HepG2 (cell line): ENCODE measurements at regions not wholly inside any gene's neighbourhood (a gene's known extent, or its start where the extent isn't known, plus 50 kb on each side); places are given as distances from the start of the nearest gene placed in this dataset.

Source experiments
- ATAC-seq: fragments of 200-7000 bp; cut with Tn5 transposase; 3 replicates; pipeline ENCODE4 v1.9.1; 2020; ENCODE audit warnings: mild to moderate bottlenecking, moderate library complexity
- BruUV-seq: library from RNA; stranded (reverse); fragments of 400-500 nt; replicated peaks from 2 replicates; lab custom pipeline; 2021; lab: Mats Ljungman, UMichigan
- CTCF ChIA-PET: fragments of 300-600 bp; formaldehyde crosslinking; extraction: SDS; loops from one replicate; lab custom pipeline; 2021; ENCODE audit warnings: low total read pairs, inconsistent platforms, low intra/inter-chr PET ratio; lab: Yijun Ruan, JAX
- POLR2A ChIA-PET: fragments of 350-600 bp; sonication (Branson Sonifier 250); formaldehyde crosslinking; loops from one replicate; lab custom pipeline; 2020; ENCODE audit warnings: antibody characterized with exemption, inconsistent platforms; lab: Yijun Ruan, JAX
- DNase-seq: peaks from one replicate; pipeline ENCODE4 v3.0.0-alpha.2; 2015; ENCODE audit warnings: low spot score
- FAIRE-seq: peaks from 3 replicates; lab custom pipeline; 2011; peaks lifted over from hg19 to GRCh38; lab: Jason Lieb, UNC
- H2AFZ ChIP-seq: one replicate; pipeline ENCODE4 v1.6.1; 2011; ENCODE audit warnings: low read length, inconsistent platforms
- H3K27ac ChIP-seq: fragments of 300-600 bp; 3 replicates; pipeline ENCODE4 v1.8.0; 2011; ENCODE audit warnings: mixed run types, mild to moderate bottlenecking, mixed read lengths, low read length, inconsistent platforms; ENCODE audit not compliant: insufficient read depth; ENCODE audit errors: extremely low read length
- H3K27me3 ChIP-seq, 2 experiments: fragments of 200-600 bp in 1 of 2; 2 replicates in 1 of 2; 3 replicates in 1 of 2; pipeline versions ENCODE4 v1.6.0 to v1.8.0; 2011; ENCODE audit warnings: low read length in 2 of 2, mild to moderate bottlenecking in 2 of 2, moderate library complexity in 2 of 2, inconsistent platforms in 1 of 2; ENCODE audit not compliant: insufficient read depth in 2 of 2, control insufficient read depth in 1 of 2
- H3K36me3 ChIP-seq, 2 experiments: fragments of 200-600 bp in 1 of 2; replicated peaks in 1 of 2; 2 replicates in 1 of 2; 3 replicates in 1 of 2; pipeline versions ENCODE4 v1.5.1 to v1.8.0; 2011; ENCODE audit warnings: low read length in 2 of 2, inconsistent platforms in 1 of 2; ENCODE audit not compliant: insufficient read depth in 2 of 2, control insufficient read depth in 1 of 2
- H3K4me1 ChIP-seq: 2 replicates; pipeline ENCODE4 v1.5.1; 2012; ENCODE audit warnings: low read length, inconsistent platforms; ENCODE audit not compliant: insufficient read depth
- H3K4me2 ChIP-seq: 2 replicates; pipeline ENCODE4 v1.6.0; 2011; ENCODE audit warnings: low read depth, low read length, inconsistent platforms
- H3K4me3 ChIP-seq, 3 experiments: fragments of 200-600 bp in 1 of 3; sonication (generic), shearing (Covaris generic) in 1 of 3; replicated peaks in 1 of 3; 2 replicates each; pipeline ENCODE4 v1.5.1; 2011 to 2016; ENCODE audit warnings: low read length in 3 of 3, inconsistent platforms in 2 of 3, low read depth in 2 of 3, mild to moderate bottlenecking in 2 of 3, control low read depth in 1 of 3, mixed read lengths in 1 of 3; ENCODE audit not compliant: insufficient read depth in 1 of 3
- H3K79me2 ChIP-seq: one replicate; pipeline ENCODE4 v1.6.1; 2011; ENCODE audit warnings: low read length, inconsistent platforms; ENCODE audit not compliant: insufficient read depth
- H3K9ac ChIP-seq: 2 replicates; pipeline ENCODE4 v1.6.0; 2011; ENCODE audit warnings: mild to moderate bottlenecking, low read depth, low read length, inconsistent platforms; ENCODE audit not compliant: insufficient read depth
- H3K9me3 ChIP-seq: 2 replicates; pipeline ENCODE4 v1.5.1; 2012; ENCODE audit warnings: mild to moderate bottlenecking, low read length
- H4K20me1 ChIP-seq: 2 replicates; pipeline ENCODE4 v1.6.0; 2011; ENCODE audit warnings: inconsistent platforms, mild to moderate bottlenecking, low read length, moderate library complexity; ENCODE audit not compliant: insufficient read depth
- CC2D1A ChIP-seq: sonication (generic); formaldehyde crosslinking; IDR thresholded peaks from 2 replicates; pipeline ENCODE4 v1.8.1; 2023; ENCODE audit warnings: mild to moderate bottlenecking, missing genetic modification reagents
- HHEX ChIP-seq: IDR thresholded peaks from 2 replicates; pipeline ENCODE4 v1.6.1; 2016; ENCODE audit warnings: control low read depth
- ISX ChIP-seq: sonication (generic); formaldehyde crosslinking; conservative IDR thresholded peaks from 2 replicates; pipeline ENCODE4 v1.5.0; 2020; ENCODE audit warnings: missing genetic modification reagents
- PATZ1 ChIP-seq: sonication (generic); formaldehyde crosslinking; IDR thresholded peaks from 2 replicates; pipeline ENCODE4 v1.4.0; 2020; ENCODE audit warnings: missing genetic modification reagents
- POGK ChIP-seq: sonication (generic); formaldehyde crosslinking; conservative IDR thresholded peaks from 2 replicates; pipeline ENCODE4 v1.8.0; 2022; ENCODE audit warnings: mild to moderate bottlenecking, moderate library complexity, missing genetic modification reagents
- PRMT3 ChIP-seq: sonication (generic); formaldehyde crosslinking; IDR thresholded peaks from 2 replicates; pipeline ENCODE4 v1.8.1; 2022; ENCODE audit warnings: low read depth, mild to moderate bottlenecking, moderate library complexity, missing genetic modification reagents, borderline replicate concordance
- SRSF4 ChIP-seq: fragments of 200-400 bp; formaldehyde crosslinking; IDR thresholded peaks from one replicate; pipeline ENCODE4 v1.6.1; 2018; ENCODE audit warnings: mild to moderate bottlenecking, low read depth, low read length, moderate library complexity; ENCODE audit not compliant: poor library complexity, severe bottlenecking
- TOPORS ChIP-seq: sonication (generic); formaldehyde crosslinking; IDR thresholded peaks from 2 replicates; pipeline ENCODE4 v1.8.0; 2023; ENCODE audit warnings: mild to moderate bottlenecking, missing genetic modification reagents
- YEATS4 ChIP-seq: sonication (generic); formaldehyde crosslinking; IDR thresholded peaks from 2 replicates; pipeline ENCODE4 v1.4.0; 2020; ENCODE audit warnings: missing genetic modification reagents, borderline replicate concordance
- ZNF468 ChIP-seq: sonication (generic); formaldehyde crosslinking; IDR thresholded peaks from 2 replicates; pipeline ENCODE4 v1.8.0; 2022; ENCODE audit warnings: mild to moderate bottlenecking, moderate library complexity, missing genetic modification reagents
- ZNF510 ChIP-seq: sonication (generic); formaldehyde crosslinking; IDR thresholded peaks from 2 replicates; pipeline ENCODE4 v1.4.0; 2020; ENCODE audit warnings: low read depth, mild to moderate bottlenecking, missing genetic modification reagents
- ZNF646 ChIP-seq: sonication (generic); formaldehyde crosslinking; IDR thresholded peaks from 2 replicates; pipeline ENCODE4 v1.9.0; 2021; ENCODE audit warnings: mild to moderate bottlenecking, missing genetic modification reagents
- ZNF781 ChIP-seq: sonication (generic); formaldehyde crosslinking; IDR thresholded peaks from 2 replicates; pipeline ENCODE4 v1.5.1; 2020; ENCODE audit warnings: borderline replicate concordance, mild to moderate bottlenecking, missing genetic modification reagents; ENCODE audit errors: not compliant biosample characterization
- WGBS: methylation state at CpG from one replicate; pipeline ENCODE4 v1.1.6; 2017; ENCODE audit warnings: low lambda C conversion rate; 5-methylcytosine and 5-hydroxymethylcytosine counted together
- in situ Hi-C: cut with HindIII; loops from 2 replicates; pipeline ENCODE4 v1.10.0; 2017; ENCODE audit warnings: low pct_unique_long_range_greater_than_20kb; ENCODE audit not compliant: extremely low pct_ligation_motif_present
- intact Hi-C: fragments of 100-400 bp; cut with micrococcal nuclease; formaldehyde crosslinking; loops from one replicate; pipeline ENCODE4 v1.10.0; 2022; ENCODE audit not compliant: unreplicated experiment
- TF ChIP-seq, protein P1 (sequence below), 2 experiments: fragments of 450-650 bp in 1 of 2; sonication (generic) in 1 of 2; formaldehyde crosslinking; IDR thresholded peaks; 2 replicates each; pipeline versions ENCODE4 v1.5.0 to v1.8.0; 2020 to 2022; ENCODE audit warnings: mild to moderate bottlenecking in 1 of 2, missing genetic modification reagents in 1 of 2

DNA sequence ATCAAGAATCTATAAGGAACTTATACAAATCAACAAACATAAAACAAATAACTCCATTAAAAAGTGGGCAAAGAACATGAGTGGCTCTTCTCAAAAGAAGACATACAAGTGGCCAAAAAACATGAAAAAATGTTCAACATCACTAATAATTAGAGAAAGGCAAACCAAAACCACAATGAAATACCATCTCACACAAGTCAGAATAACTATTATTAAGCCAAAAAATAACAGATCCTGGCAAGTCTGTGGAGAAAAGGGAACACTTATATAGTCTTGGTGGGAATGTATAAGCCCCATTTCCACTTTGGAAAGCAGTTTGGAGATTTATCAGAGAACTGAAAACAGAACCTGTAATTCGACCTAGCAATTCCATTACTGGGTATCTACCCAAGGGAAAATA lies 921.0 kb downstream of the KCNA4 start:
- Histone ChIP-seq H4K20me1 (no peaks in the 10 kb centered on the region), H3K4me1 (no peaks in the 10 kb centered on the region), H3K9me3 (peaks cover 15% of the 10 kb centered on the region; the same call in 1 of the 2 replicates), H3K9ac (no peak overlapping the region), H3K4me3 (no peak overlapping the region), H2AFZ (no peak overlapping the region), H3K27me3 (no peaks in the 10 kb centered on the region), H3K36me3 (no peaks in the 10 kb centered on the region), H3K79me2 (no peaks in the 10 kb centered on the region), H3K27ac (no peak overlapping the region), H3K4me2 (no peak overlapping the region)
- DNase-seq (no peak), FAIRE-seq (no peak), ATAC-seq (no peak)
- 0% methylated on average over 1 of the region's 1 CpG for WGBS
- CTCF ChIA-PET = no interaction called here
- no TSS peak for BruUV-seq
- in situ Hi-C loops = no loop called here
- POLR2A ChIA-PET = no interaction called here
- TF ChIP-seq ZNF646 = no peak
- TF ChIP-seq, protein P1, sequence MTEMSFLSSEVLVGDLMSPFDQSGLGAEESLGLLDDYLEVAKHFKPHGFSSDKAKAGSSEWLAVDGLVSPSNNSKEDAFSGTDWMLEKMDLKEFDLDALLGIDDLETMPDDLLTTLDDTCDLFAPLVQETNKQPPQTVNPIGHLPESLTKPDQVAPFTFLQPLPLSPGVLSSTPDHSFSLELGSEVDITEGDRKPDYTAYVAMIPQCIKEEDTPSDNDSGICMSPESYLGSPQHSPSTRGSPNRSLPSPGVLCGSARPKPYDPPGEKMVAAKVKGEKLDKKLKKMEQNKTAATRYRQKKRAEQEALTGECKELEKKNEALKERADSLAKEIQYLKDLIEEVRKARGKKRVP (CRISPR knock-in tag; IDR thresholded peaks at IDR 0.05) = no peak
- TF ChIP-seq ISX (CRISPR knock-in tag) = no peak
- no peak for TF ChIP-seq TOPORS
- TF ChIP-seq PATZ1 (CRISPR knock-in tag) = no peak
- TF ChIP-seq POGK (CRISPR knock-in tag) = no peak
- TF ChIP-seq ZNF781 (CRISPR knock-in tag) = no peak
- TF ChIP-seq YEATS4 (CRISPR knock-in tag) = no peak
- TF ChIP-seq ZNF468 (CRISPR knock-in tag) = no peak
- TF ChIP-seq PRMT3 (CRISPR knock-in tag) = no peak
- no peak for TF ChIP-seq CC2D1A (CRISPR knock-in tag)
- no peak for TF ChIP-seq HHEX (CRISPR knock-in tag)
- no peak for TF ChIP-seq SRSF4
- TF ChIP-seq ZNF510 (CRISPR knock-in tag) = no peak
- intact Hi-C loops = no loop called here
